SW480 (cell line): ENCODE measurements at regions not wholly inside any gene's neighbourhood (a gene's known extent, or its start where the extent isn't known, plus 50 kb on each side); places are given as distances from the start of the nearest gene placed in this dataset.
A peak's percentile ranks its signal among the peaks of the same experiment; 100 is the strongest.

ENCODE experiments used
- DNase-seq: peaks from one replicate; pipeline ENCODE4 v3.0.0-alpha.2; 2016; ENCODE audit warnings: low spot score

DNA sequence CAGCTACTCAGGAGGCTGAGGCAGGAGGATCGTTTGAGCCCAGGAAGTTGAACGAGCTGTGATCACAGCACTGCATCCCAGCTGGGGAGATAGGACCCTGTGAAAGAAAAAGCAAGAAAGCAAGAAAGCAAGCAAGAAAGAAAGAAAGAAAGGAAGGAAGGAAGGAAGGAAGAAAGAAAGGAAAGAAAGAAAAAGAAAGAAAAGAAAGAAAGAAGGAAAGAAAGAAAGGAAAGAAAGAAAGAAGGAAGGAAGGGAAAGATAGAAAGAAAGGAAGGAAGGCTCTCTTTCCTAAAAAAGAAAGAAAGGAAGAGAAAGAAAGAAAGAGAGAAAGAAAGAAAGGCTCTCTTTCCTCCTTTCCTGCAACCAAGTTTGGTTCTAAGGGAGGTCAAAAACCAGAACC lies 380.3 kb downstream of the PCNX1 start:
- no peak for DNase-seq

- peak; percentile 12 for DNase-seq
These were observed 382.3 kb downstream of the PCNX1 start for GRCh38 chr14:71289536-71289935.

GRCh38 chr14:71290301-71290700 lies 383.0 kb downstream of the PCNX1 start:
- DNase-seq, result no peak

DNA sequence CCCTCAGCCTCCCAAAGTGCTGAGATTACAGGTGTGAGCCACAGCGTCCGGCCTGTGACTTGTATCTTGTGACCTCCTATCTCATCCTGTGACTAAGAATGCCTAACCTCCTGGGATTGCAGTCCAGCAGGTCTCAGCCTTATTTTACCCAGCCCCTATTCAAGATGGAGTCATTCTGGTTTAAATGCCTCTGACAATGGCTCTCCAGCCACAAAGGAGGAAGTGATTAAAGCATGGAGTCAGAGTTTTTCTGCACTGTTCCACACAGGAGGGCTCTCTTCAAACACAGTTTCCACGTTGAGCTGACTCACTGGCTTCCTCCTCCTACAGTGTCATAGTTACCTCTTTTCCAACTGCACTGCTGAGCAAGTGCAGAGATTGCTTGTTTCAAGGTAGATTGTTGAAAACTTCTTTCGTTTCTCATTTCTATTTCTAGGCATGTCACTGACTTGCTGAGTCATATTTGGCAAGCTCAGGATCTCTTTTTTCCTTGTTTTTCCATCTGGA lies 383.8 kb downstream of the PCNX1 start:
- peak; percentile 27 for DNase-seq

DNA sequence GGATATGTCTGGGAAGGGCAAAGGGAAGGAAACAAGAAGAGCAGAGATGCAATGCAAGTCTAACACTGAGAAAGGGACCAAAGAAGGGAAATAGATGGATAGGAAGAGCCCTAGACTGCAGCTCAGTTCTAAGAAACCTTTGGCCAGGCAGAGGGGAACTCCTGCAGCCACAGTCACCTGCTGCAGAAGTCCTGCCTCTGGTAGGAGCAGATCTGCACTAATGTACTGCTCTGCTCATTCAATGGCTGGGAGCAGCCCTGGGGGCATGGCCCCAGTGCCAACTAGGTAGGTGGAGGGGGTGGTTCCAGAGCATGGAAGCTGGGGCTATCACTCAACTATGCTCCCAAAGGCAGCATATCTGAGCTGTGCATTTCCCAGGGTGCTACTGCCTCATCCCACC lies 388.9 kb downstream of the PCNX1 start:
- no peak for DNase-seq

DNA sequence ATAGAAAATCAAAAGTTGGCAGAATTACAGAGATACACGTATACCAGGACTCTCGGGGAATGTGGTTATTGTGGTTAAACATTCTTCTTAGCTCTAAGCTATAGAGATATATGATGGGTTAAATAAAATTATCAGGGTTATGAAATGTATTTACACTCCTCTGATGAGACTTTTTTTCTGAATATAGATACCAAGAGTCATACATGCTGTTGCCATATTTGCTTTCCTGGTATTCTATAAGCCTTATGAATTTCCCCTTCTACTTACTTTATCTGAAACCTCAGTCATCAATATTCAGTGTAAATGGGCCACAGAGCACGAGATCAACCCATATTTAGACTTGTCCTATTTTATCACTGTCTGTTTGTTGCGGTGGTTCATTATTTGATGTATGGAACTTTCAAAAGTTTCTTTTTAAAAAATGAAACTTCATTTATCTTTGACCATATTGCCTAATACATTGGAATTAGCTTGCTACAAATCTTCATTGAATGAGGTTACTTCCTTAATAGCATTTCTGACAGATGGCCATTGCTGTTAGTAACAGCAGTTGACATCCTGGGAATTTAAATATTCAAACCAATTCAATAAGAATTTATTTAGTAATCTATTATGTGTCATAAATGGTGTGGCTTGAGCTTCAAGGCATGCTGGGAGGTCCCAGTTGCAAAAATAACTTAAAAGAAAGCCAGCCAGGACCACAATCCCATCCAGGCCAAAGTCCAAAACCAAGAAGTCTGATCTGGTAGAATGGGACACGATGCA lies 393.5 kb downstream of the PCNX1 start:
- DNase-seq, result no peak

GRCh38 chr14:71301611-71302010 lies 394.4 kb downstream of the PCNX1 start:
- no peak for DNase-seq

DNA sequence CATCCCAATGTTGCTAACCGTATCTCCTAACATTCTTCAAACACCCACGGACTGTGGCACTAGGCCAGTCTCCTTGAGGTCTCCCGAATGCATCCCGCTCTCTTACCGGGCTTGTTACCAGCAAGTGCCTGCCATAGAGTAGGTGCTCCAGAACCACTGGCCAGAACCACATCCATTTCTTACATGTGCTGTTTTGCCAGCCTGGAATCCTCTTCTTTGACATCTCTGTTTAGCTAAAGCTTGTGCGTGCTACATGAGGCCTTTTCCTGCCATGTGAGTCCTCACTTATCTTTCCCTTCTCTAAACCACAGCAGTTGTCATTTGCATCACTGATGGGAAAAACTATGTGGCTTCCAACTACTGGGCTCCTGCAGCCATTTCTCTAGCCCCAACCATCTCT lies 397.4 kb downstream of the PCNX1 start:
- DNase-seq, result no peak

DNA sequence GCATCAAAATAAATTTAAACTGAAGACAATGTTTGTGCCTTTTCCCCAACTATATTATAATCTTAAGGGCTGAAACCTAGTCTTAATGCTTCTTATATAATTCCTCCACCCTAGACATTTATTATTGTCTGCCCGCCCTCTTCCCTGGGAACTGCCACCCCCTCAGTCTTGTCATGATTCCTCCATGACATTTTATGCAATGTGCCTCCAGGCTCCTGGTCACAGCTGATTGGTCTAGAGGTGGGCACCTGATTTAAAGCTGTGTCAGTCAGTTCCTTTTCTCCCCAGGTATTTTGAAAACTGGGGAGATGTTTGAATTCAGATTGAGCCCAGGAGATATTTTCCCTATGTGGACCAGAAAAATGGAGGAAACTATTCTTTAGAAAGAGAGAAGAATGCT lies 401.4 kb downstream of the PCNX1 start:
- no peak for DNase-seq

- peak; percentile 5 for DNase-seq
These were observed 402.5 kb downstream of the PCNX1 start for GRCh38 chr14:71309756-71310155.

GRCh38 chr14:71311061-71311460 lies 403.8 kb downstream of the PCNX1 start:
- no peak for DNase-seq

DNA sequence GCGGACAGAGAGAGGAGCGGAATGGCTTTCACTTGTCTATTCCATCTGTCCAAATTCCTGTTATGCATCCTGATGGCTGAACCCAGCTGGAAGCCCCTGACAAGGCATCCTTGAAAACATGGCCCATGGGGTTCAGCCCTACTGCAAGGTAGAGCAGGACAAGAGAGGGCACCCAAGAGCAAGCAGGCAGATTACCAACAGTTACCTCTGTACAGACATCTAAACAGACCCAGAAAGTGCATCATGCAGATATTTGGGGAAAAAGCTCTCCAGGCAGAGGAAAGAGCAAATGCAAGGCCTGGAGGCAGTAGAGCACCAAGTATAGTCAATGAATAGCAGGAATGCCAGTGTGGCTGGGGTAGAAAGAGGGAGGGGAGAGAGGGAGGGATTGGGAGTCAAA lies 407.5 kb downstream of the PCNX1 start:
- DNase-seq, result no peak

- DNase-seq, result no peak
These were observed 410.3 kb downstream of the PCNX1 start for GRCh38 chr14:71317385-71318096.

DNA sequence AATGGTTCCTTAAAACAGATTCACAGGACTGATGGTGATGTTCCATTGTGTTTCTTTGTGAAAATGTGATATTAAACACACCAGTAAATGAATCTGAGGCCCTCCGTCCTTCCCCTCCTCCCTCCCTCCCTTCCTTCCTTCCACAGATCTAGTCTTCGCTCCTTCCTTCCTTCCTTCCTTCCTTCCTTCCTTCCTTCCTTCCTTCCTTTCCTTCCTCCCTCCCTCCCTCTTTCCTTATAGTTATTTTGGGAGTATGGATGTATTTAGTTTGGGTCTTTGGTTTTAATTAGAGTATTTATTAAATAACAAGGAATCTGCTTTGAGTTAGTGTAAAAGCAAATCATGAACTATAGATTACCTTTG lies 410.8 kb downstream of the PCNX1 start:
- DNase-seq, result no peak

DNA sequence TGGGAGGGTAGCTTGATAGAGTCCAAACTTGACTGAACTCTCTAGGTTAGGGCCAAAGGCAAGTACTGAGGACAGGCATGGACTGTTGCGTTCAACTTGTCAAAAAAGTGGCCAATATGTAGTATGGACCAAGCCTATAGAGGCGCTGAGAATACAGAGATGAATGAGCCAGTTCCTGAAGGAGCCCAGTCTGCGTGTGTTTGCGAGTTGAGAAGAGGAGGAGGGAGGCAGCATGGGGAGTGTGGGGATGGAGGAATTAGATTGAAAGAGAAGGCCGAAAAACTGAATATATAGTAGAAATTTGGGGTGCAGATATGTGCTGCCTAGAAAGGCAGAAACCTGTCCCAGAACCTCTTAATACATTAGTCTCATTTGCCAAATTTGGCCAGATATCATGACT lies 412.4 kb downstream of the PCNX1 start:
- DNase-seq, result peak; percentile 36

DNA sequence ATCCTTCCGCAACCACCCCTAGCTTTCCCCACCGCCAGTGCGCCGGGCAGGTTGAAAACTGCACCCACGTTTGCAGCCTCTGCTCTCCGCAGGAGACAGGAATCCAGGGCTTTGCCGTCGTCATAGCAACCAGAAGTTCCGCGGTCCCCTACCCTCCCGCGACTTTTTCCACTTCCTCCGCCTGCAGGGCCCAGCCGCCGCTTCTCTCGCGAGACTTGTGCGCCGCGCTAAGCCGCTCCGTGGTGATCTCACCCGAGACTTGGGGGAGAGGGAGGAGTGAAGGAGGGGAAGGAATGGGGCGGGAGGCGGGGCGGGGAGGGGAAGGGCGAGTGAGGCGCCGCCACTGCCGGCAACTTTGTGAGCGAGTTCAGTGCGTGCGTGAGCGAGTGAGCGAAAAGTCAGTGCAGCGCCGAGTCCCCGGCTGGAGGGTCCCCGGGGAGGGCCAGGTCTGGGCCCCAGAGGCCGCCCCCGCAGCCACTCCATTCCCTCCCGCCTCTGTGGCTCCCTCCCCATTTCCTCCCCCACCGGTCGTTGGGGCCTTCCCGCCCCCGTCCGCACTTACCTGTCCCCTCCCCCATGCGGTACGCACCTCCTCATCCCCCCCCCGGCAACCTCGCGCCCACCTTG lies 413.0 kb downstream of the PCNX1 start, which contains the start of gene SIPA1L1:
Gene SIPA1L1, plus strand, starts transcription at position 370 of the 627 bp plus-strand sequence.
- DNase-seq, result peak; percentile 98

GRCh38 chr14:71320734-71321573 lies 413.7 kb downstream of the PCNX1 start:
- DNase-seq, result peak; percentile 71

- DNase-seq, result peak; percentile 93
These were observed 414.5 kb downstream of the PCNX1 start for GRCh38 chr14:71321574-71322315.

DNA sequence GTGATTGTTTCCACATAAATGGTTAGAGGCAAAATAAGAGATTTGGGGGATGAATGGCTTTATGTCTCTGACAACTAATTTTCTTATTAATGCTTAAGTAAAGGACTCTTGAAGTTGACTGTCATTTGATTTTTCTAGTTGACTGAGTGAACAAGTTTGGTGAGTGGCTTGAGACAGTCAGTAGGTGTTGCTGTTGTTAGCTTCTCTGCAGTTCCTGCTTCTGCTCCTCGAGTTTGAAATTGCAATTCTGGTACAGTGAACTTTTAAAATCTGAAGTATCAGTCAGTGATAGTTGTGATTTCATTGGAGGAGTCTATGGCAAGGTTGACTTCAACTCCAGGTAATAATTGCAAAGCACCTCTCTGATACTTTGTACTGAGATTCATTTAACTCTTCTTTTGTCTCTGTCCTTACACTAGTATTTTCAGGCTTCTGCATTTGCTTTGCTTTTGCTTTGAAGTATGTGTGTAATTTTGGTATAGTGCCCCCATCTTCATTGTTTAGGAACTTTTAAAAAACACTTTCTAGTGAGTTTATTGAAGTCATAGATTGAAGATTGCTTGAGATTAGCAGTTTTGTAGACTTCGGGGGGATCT lies 415.5 kb downstream of the PCNX1 start:
- peak; percentile 39 for DNase-seq

DNA sequence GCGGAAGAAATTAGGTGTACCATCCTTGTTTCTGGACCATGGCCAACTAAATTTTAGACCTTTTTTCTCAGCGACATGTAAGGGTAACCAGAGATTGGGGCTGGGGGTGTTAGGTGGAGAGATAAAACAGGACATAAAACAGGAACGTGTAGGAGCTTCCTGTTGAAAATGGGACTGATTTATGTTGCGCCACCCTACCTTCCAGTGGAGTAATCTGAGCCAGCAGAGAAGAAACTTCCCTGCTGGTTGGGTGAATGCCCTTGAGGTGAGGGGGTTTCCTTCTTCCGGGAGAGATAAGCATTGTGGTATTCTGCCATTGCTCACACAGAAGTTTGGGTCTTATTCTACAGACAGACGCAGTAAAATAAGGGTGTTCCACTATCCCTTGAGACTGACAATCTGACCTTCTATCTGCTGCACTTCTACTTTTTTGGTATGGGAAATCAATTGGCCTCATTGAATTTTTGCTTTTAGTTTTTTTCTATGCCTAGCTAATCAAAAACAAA lies 417.6 kb downstream of the PCNX1 start:
- DNase-seq, result no peak

GRCh38 chr14:71327691-71328090 lies 420.4 kb downstream of the PCNX1 start:
- DNase-seq, result no peak
